ENCODE measurements at regions not wholly inside any gene's neighbourhood (a gene's known extent, or its start where the extent isn't known, plus 50 kb on each side); places are given as distances from the start of the nearest gene placed in this dataset.
"Not testable (repeated sequence)": the region's sequence is repeated elsewhere in the genome, so short reads cannot be mapped to it uniquely, and the experiment has no call there.

DNA sequence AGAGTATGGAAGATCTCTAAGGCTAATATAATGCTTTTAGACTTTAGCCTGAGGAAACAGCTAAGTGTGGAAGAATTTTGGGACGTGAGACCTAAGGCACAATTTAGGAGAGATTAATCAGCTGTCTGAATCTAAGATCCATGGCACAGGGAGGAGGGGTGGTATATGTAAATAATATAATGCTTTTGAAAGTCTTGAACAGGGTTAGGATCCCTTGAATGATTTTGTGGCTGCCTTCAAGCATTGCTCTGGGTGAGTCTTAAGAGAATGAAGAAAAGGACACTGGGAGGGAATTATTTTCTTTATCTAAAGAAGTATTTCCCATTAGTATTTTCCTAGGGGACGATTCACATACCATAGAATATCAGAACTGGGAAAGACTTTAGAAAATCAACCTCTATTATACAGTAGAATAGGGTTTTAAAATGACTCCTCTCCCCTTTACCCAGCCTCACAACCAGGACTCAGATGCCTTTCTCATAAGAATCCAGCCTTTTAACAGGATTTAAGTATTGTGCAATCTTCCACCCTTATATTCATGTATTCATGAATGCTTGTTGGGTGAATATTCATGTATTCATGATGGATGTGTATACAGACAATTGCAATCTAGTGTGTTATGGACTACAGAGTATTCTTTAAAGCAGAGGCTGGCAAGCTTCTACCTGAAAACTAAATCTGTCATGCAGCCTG, 664.2 kb upstream of the CPEB2 start:
- H3K9me3 Mint-ChIP-seq, result peaks cover 0 to 7% (median 0%) of the 10 kb centered on the region in 9 donors
- ATAC-seq (no peak), DNase-seq (no peak)
- peaks cover 0 to 3% (median 1%) of the 10 kb centered on the region in 5 donors for H3K27me3 Mint-ChIP-seq
- no peak overlapping the region for H3K27ac Mint-ChIP-seq
- H3K4me3 Mint-ChIP-seq, result no peak overlapping the region
- peaks cover 0 to 10% (median 0%) of the 10 kb centered on the region in 4 donors for H3K4me1 Mint-ChIP-seq
- no peaks in the 10 kb centered on the region for H3K36me3 Mint-ChIP-seq
- POLR2A ChIA-PET, result no interaction called here

- DNase-seq, result no peak
- H3K4me3 Mint-ChIP-seq, result no peak overlapping the region
- H3K36me3 Mint-ChIP-seq, result no peaks in the 10 kb centered on the region
- H3K27me3 Mint-ChIP-seq, result peaks cover 0 to 3% (median 1%) of the 10 kb centered on the region in 5 donors
- no peak overlapping the region for H3K27ac Mint-ChIP-seq
- no peak for ATAC-seq
- peaks cover 0 to 10% (median 0%) of the 10 kb centered on the region in 4 donors for H3K4me1 Mint-ChIP-seq
- POLR2A ChIA-PET, result no interaction called here
- peaks cover 0 to 7% (median 0%) of the 10 kb centered on the region in 9 donors for H3K9me3 Mint-ChIP-seq
Measured at GRCh38 chr4:14338585-14339265, 663.6 kb upstream of the CPEB2 start.

DNA sequence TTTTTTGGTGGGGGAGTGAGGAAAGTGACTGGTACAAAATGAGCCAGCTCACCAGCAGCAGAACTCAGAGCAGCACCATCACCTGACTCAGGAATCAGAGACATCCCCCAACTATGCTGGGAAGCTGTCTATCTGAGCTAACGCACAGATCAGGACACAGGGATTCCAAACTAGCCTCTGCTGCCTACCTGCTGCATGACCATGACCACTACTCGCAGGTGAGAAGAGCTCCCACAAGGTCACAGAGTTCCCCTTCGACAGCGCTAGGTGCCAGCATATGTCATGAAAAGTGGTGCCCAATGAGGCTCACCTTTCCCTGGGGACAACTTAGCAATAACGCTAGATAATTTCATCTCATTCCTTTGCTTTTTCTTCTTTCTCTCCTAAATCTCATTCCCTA, 662.6 kb upstream of the CPEB2 start:
- no peak overlapping the region for H3K4me3 Mint-ChIP-seq
- H3K27ac Mint-ChIP-seq, result no peak overlapping the region
- no peaks in the 10 kb centered on the region for H3K9me3 Mint-ChIP-seq
- H3K27me3 Mint-ChIP-seq, result peaks cover 0 to 4% (median 2%) of the 10 kb centered on the region in 5 donors
- DNase-seq, result no peak
- peaks cover 0 to 12% (median 0%) of the 10 kb centered on the region in 4 donors for H3K4me1 Mint-ChIP-seq
- no peak for ATAC-seq
- H3K36me3 Mint-ChIP-seq, result no peaks in the 10 kb centered on the region
- POLR2A ChIA-PET, result no interaction called here

- H3K4me3 Mint-ChIP-seq, result no peak overlapping the region
- peaks cover 0 to 6% (median 2%) of the 10 kb centered on the region in 5 donors for H3K27me3 Mint-ChIP-seq
- H3K4me1 Mint-ChIP-seq, result peaks cover 0 to 14% (median 0%) of the 10 kb centered on the region in 4 donors
- H3K36me3 Mint-ChIP-seq, result no peaks in the 10 kb centered on the region
- no peaks in the 10 kb centered on the region for H3K9me3 Mint-ChIP-seq
- no peak overlapping the region for H3K27ac Mint-ChIP-seq
- POLR2A ChIA-PET, result no interaction called here
- DNase-seq (no peak), ATAC-seq (no peak)
Measured at GRCh38 chr4:14340321-14340720, 662.0 kb upstream of the CPEB2 start.

- H3K4me1 Mint-ChIP-seq, result peaks cover 0 to 14% (median 0%) of the 10 kb centered on the region in 4 donors
- peaks cover 0 to 17% (median 4%) of the 10 kb centered on the region in 5 donors for H3K27me3 Mint-ChIP-seq
- POLR2A ChIA-PET, result no interaction called here
- DNase-seq, result no peak
- no peak overlapping the region for H3K4me3 Mint-ChIP-seq
- H3K36me3 Mint-ChIP-seq, result no peaks in the 10 kb centered on the region
- H3K9me3 Mint-ChIP-seq, result no peaks in the 10 kb centered on the region
- ATAC-seq, result no peak
- H3K27ac Mint-ChIP-seq, result no peak overlapping the region
Measured at GRCh38 chr4:14343961-14344360, 658.3 kb upstream of the CPEB2 start.

- POLR2A ChIA-PET, result no interaction called here
- no peak for DNase-seq
- Mint-ChIP-seq H3K36me3 (no peaks in the 10 kb centered on the region), H3K27ac (peak overlapping the region in 1 of 10 donors; percentile 27), H3K4me3 (no peak overlapping the region), H3K4me1 (peaks cover 0 to 6% (median 0%) of the 10 kb centered on the region in 4 donors), H3K27me3 (peaks cover 0 to 17% (median 3%) of the 10 kb centered on the region in 5 donors), H3K9me3 (peaks cover 0 to 3% (median 0%) of the 10 kb centered on the region in 9 donors)
- no peak for ATAC-seq
Measured at GRCh38 chr4:14345356-14345775, 656.9 kb upstream of the CPEB2 start.

DNA sequence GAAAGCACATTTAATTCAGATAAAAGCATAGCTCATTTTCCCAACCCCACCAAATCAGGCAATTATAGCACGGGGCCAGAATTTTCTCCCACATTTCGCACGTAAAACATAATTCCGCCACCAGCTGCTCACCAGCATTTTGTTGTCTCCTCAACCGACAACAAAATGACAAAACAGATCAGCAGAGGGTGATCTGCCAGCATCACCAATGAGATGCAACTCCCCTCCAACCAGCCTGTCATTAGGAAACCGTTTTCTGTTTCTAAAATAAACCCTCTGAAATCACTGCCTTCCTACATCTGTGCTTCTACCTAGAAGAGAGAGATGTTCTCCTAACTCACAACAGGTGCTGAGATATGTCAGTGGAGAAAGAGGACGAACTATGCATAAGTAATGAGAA, 654.8 kb upstream of the CPEB2 start:
- Mint-ChIP-seq H3K4me3 (no peak overlapping the region), H3K27ac (no peak overlapping the region), H3K36me3 (no peaks in the 10 kb centered on the region), H3K9me3 (peaks cover 0 to 3% (median 0%) of the 10 kb centered on the region in 9 donors), H3K27me3 (peaks cover 0 to 17% (median 3%) of the 10 kb centered on the region in 5 donors), H3K4me1 (peaks cover 0 to 5% (median 0%) of the 10 kb centered on the region in 4 donors)
- DNase-seq, result no peak
- no peak for ATAC-seq
- POLR2A ChIA-PET, result no interaction called here

DNA sequence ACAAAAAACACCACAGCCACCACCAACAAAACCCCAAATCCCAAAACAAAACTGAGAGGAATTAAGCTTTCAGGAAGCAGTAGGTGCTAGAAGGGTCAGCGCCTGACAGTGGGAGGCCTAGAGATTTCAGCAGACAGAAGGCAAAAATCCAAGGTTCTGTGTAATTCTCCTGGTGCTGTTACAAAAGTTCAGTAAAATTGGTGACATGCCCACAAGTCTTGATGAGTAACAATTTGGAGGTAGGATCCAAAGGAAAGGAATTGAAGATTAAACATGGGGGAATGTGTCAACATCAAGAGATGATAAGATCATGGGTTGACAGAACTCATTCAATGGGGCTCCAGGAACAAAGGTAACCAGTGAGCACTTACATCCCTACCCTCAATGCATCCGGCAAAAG, 653.8 kb upstream of the CPEB2 start:
- Mint-ChIP-seq H3K4me1 (peaks cover 0 to 5% (median 0%) of the 10 kb centered on the region in 4 donors), H3K27ac (no peak overlapping the region)

GRCh38 chr4:14358544-14359160, 643.6 kb upstream of the CPEB2 start:
- H3K4me3 Mint-ChIP-seq, H3K9me3 Mint-ChIP-seq, H3K27ac Mint-ChIP-seq, DNase-seq, H3K4me1 Mint-ChIP-seq, H3K27me3 Mint-ChIP-seq, H3K36me3 Mint-ChIP-seq, POLR2A ChIA-PET, ATAC-seq: not testable (repeated sequence)

More for the DNA sequence above, 653.8 kb upstream of the CPEB2 start:
- ATAC-seq (no peak), DNase-seq (no peak)
- H3K4me3 Mint-ChIP-seq, result no peak overlapping the region
- H3K27me3 Mint-ChIP-seq, result peaks cover 0 to 17% (median 3%) of the 10 kb centered on the region in 5 donors
- no peaks in the 10 kb centered on the region for H3K36me3 Mint-ChIP-seq
- H3K9me3 Mint-ChIP-seq, result peaks cover 0 to 3% (median 0%) of the 10 kb centered on the region in 9 donors
- POLR2A ChIA-PET, result no interaction called here

DNA sequence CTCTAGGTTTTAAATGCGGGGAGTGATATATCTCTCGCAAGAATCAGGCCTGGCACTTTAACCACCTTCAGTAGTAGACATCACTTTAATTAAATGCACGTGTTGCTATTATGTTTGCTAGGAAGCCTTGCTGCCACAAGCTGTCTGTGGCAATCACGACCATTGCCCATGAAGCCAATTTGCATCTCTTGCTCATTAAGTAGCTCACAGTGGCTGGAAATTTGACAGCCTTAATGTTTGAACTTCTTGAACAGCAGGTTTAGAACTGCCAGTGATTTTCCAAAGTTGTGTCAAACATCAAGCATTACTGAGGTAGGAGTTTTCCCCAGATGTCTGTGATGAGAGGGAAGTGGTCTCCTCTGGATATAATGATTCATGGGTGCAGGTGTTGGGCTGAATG, 642.3 kb upstream of the CPEB2 start:
- H3K36me3 Mint-ChIP-seq, result no peaks in the 10 kb centered on the region
- POLR2A ChIA-PET, result no interaction called here

GRCh38 chr4:14361084-14361483, 641.2 kb upstream of the CPEB2 start:
- no peak for DNase-seq
- H3K27ac Mint-ChIP-seq, result no peak overlapping the region
- no peaks in the 10 kb centered on the region for H3K36me3 Mint-ChIP-seq
- H3K4me3 Mint-ChIP-seq, result no peak overlapping the region
- POLR2A ChIA-PET, result no interaction called here
- H3K4me1 Mint-ChIP-seq, result no peaks in the 10 kb centered on the region
- ATAC-seq, result no peak
- H3K9me3 Mint-ChIP-seq, result peaks cover 0 to 2% (median 0%) of the 10 kb centered on the region in 9 donors
- peaks cover 0 to 4% (median 0%) of the 10 kb centered on the region in 5 donors for H3K27me3 Mint-ChIP-seq

More for the DNA sequence above, 642.3 kb upstream of the CPEB2 start:
- Mint-ChIP-seq H3K27ac (no peak overlapping the region), H3K4me3 (no peak overlapping the region), H3K27me3 (peaks cover 0 to 4% (median 0%) of the 10 kb centered on the region in 5 donors), H3K4me1 (no peaks in the 10 kb centered on the region), H3K9me3 (no peaks in the 10 kb centered on the region)
- no peak for DNase-seq
- no peak for ATAC-seq

DNA sequence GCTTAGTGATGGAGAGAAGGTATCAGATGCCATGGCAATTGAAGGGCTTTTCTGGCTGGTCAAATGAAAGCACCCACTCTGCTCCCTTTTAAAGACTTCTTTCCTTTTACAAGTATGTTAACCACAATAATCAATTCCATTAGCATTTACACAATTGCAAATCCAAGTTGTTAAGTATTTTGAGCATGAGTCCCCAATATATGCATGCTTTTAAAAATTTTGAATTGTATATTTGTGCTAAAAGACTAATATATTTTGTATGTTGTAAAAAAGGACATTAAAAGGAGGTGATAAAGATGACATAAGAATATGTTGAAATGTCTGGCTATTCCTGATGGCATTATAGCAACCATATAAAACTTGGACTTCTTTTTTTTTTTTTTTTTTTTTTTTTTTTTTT, 639.9 kb upstream of the CPEB2 start:
- Mint-ChIP-seq H3K4me1 (no peaks in the 10 kb centered on the region), H3K27me3 (no peaks in the 10 kb centered on the region), H3K4me3 (no peak overlapping the region), H3K36me3 (no peaks in the 10 kb centered on the region), H3K9me3 (peaks cover 0 to 3% (median 0%) of the 10 kb centered on the region in 9 donors), H3K27ac (no peak overlapping the region)
- no peak for ATAC-seq
- POLR2A ChIA-PET, result no interaction called here
- no peak for DNase-seq

- Mint-ChIP-seq H3K27me3 (no peaks in the 10 kb centered on the region), H3K27ac (no peak overlapping the region), H3K9me3 (peaks cover 0 to 3% (median 0%) of the 10 kb centered on the region in 9 donors), H3K4me1 (no peaks in the 10 kb centered on the region), H3K4me3 (no peak overlapping the region), H3K36me3 (no peaks in the 10 kb centered on the region)
- DNase-seq (no peak), ATAC-seq (no peak)
- POLR2A ChIA-PET, result interaction anchor here (0.6 kb wide), 1 partner anchor 13 kb away, joined by 3 read pairs; no protein-coding TSS in a partner anchor
Measured at GRCh38 chr4:14364953-14365536, 637.2 kb upstream of the CPEB2 start.

All from naive thymus-derived CD8-positive, alpha-beta T cell (primary cell).